ENCODE measurements at regions not wholly inside any gene's neighbourhood (a gene's known extent, or its start where the extent isn't known, plus 50 kb on each side); places are given as distances from the start of the nearest gene placed in this dataset.

DNA sequence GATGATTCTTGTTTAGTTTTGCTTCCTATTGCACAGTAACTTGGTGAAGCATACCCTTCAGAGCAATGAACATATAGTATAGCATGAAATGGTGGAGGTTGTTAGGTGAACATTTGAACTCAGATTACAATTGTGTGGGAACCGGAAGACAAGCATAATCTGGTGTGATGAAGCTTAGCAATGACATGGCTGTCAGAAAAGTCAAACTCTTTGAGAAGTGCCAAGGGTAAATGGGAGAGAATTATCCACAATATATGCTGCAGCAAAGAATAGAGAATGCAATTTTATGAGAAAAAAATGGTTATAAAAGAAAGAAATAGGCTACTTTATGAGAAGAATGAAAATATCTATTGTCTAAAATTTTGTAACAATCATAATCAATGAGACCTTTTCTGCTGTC lies 1536.7 kb downstream of the SI start:
- Histone ChIP-seq H3K4me3 (no peak overlapping the region), H3K4me1 (ENCODE audit: low read depth) (no peaks in the 10 kb centered on the region), H3K36me3 (no peaks in the 10 kb centered on the region), H3K27me3 (no peaks in the 10 kb centered on the region), H3K9me3 (ENCODE audit: low read depth) (no peaks in the 10 kb centered on the region), H3K27ac (no peak overlapping the region)
- TF ChIP-seq, protein P1, sequence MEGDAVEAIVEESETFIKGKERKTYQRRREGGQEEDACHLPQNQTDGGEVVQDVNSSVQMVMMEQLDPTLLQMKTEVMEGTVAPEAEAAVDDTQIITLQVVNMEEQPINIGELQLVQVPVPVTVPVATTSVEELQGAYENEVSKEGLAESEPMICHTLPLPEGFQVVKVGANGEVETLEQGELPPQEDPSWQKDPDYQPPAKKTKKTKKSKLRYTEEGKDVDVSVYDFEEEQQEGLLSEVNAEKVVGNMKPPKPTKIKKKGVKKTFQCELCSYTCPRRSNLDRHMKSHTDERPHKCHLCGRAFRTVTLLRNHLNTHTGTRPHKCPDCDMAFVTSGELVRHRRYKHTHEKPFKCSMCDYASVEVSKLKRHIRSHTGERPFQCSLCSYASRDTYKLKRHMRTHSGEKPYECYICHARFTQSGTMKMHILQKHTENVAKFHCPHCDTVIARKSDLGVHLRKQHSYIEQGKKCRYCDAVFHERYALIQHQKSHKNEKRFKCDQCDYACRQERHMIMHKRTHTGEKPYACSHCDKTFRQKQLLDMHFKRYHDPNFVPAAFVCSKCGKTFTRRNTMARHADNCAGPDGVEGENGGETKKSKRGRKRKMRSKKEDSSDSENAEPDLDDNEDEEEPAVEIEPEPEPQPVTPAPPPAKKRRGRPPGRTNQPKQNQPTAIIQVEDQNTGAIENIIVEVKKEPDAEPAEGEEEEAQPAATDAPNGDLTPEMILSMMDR (IDR thresholded peaks at IDR 0.05; ENCODE audit: low read depth, low read length) = no peak
- DNase-seq (ENCODE audit: low read depth in 1 of 2, low spot score in 1 of 2) = no peak

DNA sequence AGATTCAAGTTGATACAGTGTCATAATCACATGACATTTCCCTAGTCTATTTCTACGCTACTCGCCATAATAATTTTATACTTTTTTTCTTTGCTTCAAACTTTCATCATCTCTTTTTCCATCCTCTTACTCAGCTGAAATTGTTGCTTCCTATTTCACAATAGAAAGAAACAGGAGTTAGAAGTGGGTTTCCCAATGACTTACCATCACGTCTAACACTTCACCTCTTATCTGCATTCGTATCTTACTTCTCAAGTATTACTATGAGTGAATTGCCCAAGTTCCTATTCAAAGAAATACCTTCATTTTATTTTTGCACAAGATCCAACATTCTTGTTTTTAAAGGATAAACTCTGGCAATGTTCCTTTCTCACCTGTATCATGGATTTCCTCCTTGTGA lies 1539.9 kb downstream of the SI start:
- Histone ChIP-seq H3K27me3 (no peaks in the 10 kb centered on the region), H3K9me3 (ENCODE audit: low read depth) (no peaks in the 10 kb centered on the region), H3K36me3 (no peaks in the 10 kb centered on the region), H3K27ac (no peak overlapping the region), H3K4me3 (no peak overlapping the region), H3K4me1 (ENCODE audit: low read depth) (no peaks in the 10 kb centered on the region)
- TF ChIP-seq, protein P1 (IDR thresholded peaks at IDR 0.05; ENCODE audit: low read depth, low read length) = no peak
- no peak for DNase-seq (ENCODE audit: low read depth in 1 of 2, low spot score in 1 of 2)

DNA sequence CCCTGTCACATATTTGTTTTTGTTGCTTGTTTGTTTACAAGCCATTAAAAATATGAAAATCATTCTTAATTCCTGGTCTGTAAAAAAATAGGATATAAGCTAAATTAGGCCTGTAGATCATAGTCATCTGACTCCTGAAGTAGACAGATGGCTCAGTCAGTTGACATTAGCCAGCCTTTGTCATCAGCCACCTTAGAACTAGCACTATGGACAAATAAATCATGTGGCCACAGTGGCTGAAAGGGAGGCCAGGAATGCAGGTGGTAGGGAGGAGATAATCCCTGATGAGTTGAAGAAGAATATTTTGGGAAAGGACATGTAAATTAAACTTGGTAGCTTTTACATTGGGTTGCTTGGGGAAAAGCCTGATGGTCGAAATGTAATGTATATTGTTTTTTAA lies 1544.9 kb downstream of the SI start:
- Histone ChIP-seq H3K4me1 (ENCODE audit: low read depth) (no peaks in the 10 kb centered on the region), H3K9me3 (ENCODE audit: low read depth) (no peaks in the 10 kb centered on the region), H3K36me3 (no peaks in the 10 kb centered on the region), H3K27me3 (no peaks in the 10 kb centered on the region), H3K27ac (no peak overlapping the region), H3K4me3 (no peak overlapping the region)
- DNase-seq (ENCODE audit: low read depth in 1 of 2, low spot score in 1 of 2) = no peak
- TF ChIP-seq, protein P1 (IDR thresholded peaks at IDR 0.05; ENCODE audit: low read depth, low read length) = no peak

DNA sequence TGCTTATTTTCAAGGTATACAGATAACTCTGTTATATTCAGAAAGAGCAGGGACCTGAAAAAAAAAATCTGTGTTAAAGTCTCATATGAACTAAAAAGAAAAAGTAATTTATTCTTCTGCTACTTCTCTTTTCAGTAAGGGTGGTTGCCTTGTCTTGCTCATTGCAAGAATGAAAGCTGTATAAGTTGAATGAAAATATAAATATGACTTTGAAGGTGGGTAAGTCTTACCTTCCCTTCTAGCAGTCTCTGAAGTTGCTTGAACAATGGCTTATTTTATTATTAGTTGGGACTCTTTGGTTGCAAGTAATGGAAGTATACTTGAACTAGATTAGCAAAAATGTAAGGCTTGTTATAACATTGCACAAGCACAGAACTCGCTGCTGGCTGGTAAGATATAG lies 1554.9 kb downstream of the SI start:
- no peak for DNase-seq (ENCODE audit: low read depth in 1 of 2, low spot score in 1 of 2)
- no peaks in the 10 kb centered on the region for H3K36me3 ChIP-seq
- no peaks in the 10 kb centered on the region for H3K9me3 ChIP-seq (ENCODE audit: low read depth)
- no peaks in the 10 kb centered on the region for H3K27me3 ChIP-seq
- H3K4me3 ChIP-seq = no peak overlapping the region
- H3K27ac ChIP-seq = no peak overlapping the region
- no peaks in the 10 kb centered on the region for H3K4me1 ChIP-seq (ENCODE audit: low read depth)
- TF ChIP-seq, protein P1 (IDR thresholded peaks at IDR 0.05; ENCODE audit: low read depth, low read length) = no peak

DNA sequence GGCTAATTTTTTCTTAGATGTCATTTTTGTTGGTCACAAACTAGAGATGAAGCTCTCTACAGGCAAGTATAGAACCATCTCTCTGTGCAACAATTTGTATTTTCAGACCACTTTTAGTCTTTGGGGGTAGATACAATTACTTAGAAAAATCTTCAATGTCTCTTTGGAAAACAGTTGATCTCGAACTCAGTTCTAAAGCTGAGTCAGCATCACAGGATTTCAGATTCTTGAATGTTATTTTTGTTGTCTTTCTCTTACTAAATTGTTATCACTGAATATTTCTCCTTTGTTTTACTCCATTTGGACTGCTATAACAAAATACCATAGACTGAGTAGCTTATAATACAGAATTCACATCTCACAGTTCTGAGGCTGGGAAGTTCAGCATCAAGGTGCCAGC lies 1557.0 kb downstream of the SI start:
- H3K27me3 ChIP-seq = no peaks in the 10 kb centered on the region
- no peak overlapping the region for H3K27ac ChIP-seq
- no peak for DNase-seq (ENCODE audit: low read depth in 1 of 2, low spot score in 1 of 2)
- H3K4me3 ChIP-seq = no peak overlapping the region
- H3K4me1 ChIP-seq (ENCODE audit: low read depth) = no peaks in the 10 kb centered on the region
- H3K36me3 ChIP-seq = no peaks in the 10 kb centered on the region
- TF ChIP-seq, protein P1 (IDR thresholded peaks at IDR 0.05; ENCODE audit: low read depth, low read length) = no peak
- H3K9me3 ChIP-seq (ENCODE audit: low read depth) = no peaks in the 10 kb centered on the region

DNA sequence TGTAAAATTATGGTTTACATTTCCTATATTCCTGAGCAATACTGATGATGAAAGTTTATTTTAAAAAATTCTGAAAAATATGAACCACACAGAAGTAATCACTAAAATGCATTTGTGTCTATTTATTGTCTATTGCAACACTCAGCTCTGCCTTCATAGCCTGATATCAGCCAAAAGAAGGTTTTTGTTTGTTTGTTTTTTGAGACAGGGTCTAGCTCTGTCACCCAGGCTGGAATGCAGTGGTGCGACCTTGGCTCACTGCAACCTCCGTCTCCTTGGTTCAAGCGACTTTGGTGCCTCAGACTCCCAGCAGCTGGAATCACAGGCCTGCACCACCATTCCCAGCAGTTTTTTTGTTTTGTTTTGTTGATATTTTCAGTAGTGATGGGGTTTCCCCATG lies 1560.2 kb downstream of the SI start:
- Histone ChIP-seq H3K9me3 (ENCODE audit: low read depth) (no peaks in the 10 kb centered on the region), H3K27ac (no peak overlapping the region), H3K4me1 (ENCODE audit: low read depth) (no peaks in the 10 kb centered on the region), H3K27me3 (no peaks in the 10 kb centered on the region), H3K4me3 (no peak overlapping the region), H3K36me3 (no peaks in the 10 kb centered on the region)
- no peak for DNase-seq (ENCODE audit: low read depth in 1 of 2, low spot score in 1 of 2)
- TF ChIP-seq, protein P1 (IDR thresholded peaks at IDR 0.05; ENCODE audit: low read depth, low read length) = no peak
